ENCODE measurements at regions not wholly inside any gene's neighbourhood (a gene's known extent, or its start where the extent isn't known, plus 50 kb on each side); places are given as distances from the start of the nearest gene placed in this dataset.

DNA sequence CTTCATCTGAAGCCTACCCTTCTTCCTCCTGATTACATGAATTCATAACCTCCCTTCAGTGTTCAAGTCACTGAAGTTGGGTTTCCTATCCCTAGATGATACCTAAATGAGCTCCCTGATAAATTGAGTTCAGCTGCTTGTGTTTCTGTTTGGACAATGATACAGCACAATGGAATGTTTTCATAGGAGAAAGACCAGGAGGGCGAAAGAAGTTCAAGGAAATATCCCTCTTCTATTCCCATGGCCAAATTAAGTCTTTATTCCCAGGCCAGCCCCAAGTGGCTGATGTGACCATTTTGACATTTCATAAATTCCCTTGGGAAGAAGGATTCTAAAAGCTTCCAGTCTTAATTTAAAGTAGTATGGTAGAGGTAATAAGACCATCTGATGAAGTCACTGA lies 555.8 kb upstream of the CLINT1 start:
- Mint-ChIP-seq H3K9me3 (peaks cover 0 to 4% (median 0%) of the 10 kb centered on the region in 7 donors), H3K4me3 (no peak overlapping the region), H3K27ac (no peak overlapping the region), H3K27me3 (peaks cover 7% of the 10 kb centered on the region), H3K4me1 (no peaks in the 10 kb centered on the region), H3K36me3 (no peaks in the 10 kb centered on the region)
- Histone ChIP-seq H3K36me3 (ENCODE audit: control insufficient read depth, insufficient read depth, low read length) (no peaks in the 10 kb centered on the region), H3K27me3 (ENCODE audit: control insufficient read depth, insufficient read depth, low read length) (no peaks in the 10 kb centered on the region), H3K9me3 (ENCODE audit: control insufficient read depth in 2 of 2, low read length in 2 of 2) (no peaks in the 10 kb centered on the region), H3K4me3 (ENCODE audit: low read depth, low read length) (no peak overlapping the region), H3K4me1 (ENCODE audit: control insufficient read depth, insufficient read depth, low read length, poor library complexity, severe bottlenecking) (no peaks in the 10 kb centered on the region), H3K27ac (ENCODE audit: insufficient read depth, low read length, poor library complexity, severe bottlenecking) (no peak overlapping the region)
- ATAC-seq (ENCODE audit: low read depth in 2 of 2) (no peak), DNase-seq (no peak)

DNA sequence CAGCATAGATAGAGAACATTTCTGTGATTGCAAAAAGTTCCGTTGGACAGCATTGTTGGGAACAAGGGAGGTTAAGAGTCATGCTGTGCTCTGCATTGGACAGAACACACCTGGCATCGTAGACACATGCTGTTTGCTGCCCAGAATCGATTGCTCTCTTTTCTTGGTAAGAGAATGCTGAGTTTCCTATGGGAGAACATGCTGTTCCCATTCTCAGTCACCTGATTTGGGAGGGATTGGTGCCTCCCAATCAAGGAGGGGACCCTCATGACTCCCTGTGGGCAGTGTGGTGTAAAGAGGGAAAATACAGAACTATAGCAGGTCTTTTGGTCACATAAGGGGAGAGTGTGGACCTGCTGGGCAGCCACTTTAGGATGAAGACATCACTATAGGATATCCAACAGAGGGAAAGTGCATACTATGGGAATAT lies 555.4 kb upstream of the CLINT1 start:
- DNase-seq: no peak
- no peaks in the 10 kb centered on the region for H3K4me1 Mint-ChIP-seq
- Histone ChIP-seq H3K27me3 (ENCODE audit: control insufficient read depth, insufficient read depth, low read length) (no peaks in the 10 kb centered on the region), H3K27ac (ENCODE audit: insufficient read depth, low read length, poor library complexity, severe bottlenecking) (no peak overlapping the region), H3K9me3 (ENCODE audit: control insufficient read depth in 2 of 2, low read length in 2 of 2) (no peaks in the 10 kb centered on the region), H3K4me1 (ENCODE audit: control insufficient read depth, insufficient read depth, low read length, poor library complexity, severe bottlenecking) (no peaks in the 10 kb centered on the region), H3K36me3 (ENCODE audit: control insufficient read depth, insufficient read depth, low read length) (no peaks in the 10 kb centered on the region), H3K4me3 (ENCODE audit: low read depth, low read length) (no peak overlapping the region)
- H3K36me3 Mint-ChIP-seq: no peaks in the 10 kb centered on the region
- no peak overlapping the region for H3K4me3 Mint-ChIP-seq
- H3K9me3 Mint-ChIP-seq: peaks cover 0 to 4% (median 0%) of the 10 kb centered on the region in 7 donors
- no peak overlapping the region for H3K27ac Mint-ChIP-seq
- peaks cover 7% of the 10 kb centered on the region for H3K27me3 Mint-ChIP-seq
- no peak for ATAC-seq (ENCODE audit: low read depth in 2 of 2)

DNA sequence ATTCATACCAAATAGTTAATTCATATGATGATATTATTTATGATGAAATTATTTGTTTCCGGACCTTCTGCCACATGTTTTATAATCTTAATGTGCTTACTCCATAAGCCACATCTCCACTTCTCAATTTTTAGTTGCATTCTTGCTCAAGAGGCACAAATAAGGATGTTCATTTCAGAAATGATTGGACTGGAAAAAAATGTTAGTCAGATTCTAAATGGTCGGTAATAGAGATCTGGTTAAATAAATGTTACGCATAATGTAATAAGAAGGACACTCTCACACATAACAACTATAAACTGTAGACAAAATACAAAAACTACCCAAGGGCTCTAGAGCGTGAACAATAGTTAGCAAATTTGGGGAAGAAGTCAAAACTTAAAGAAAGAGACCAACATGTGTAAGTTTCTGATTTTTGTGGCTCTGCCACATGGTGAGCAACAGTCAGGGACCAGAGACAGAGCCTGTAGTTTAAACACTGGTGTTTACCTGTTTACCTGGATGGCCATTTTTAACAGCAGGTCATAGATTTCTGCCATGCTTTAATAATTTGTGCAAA lies 554.3 kb upstream of the CLINT1 start:
- DNase-seq (no peak), ATAC-seq (ENCODE audit: low read depth in 2 of 2) (no peak)
- Mint-ChIP-seq H3K4me3 (no peak overlapping the region), H3K27me3 (peaks cover 7% of the 10 kb centered on the region), H3K4me1 (no peaks in the 10 kb centered on the region), H3K36me3 (no peaks in the 10 kb centered on the region), H3K27ac (no peak overlapping the region), H3K9me3 (peaks cover 0 to 4% (median 0%) of the 10 kb centered on the region in 7 donors)
- H3K9me3 ChIP-seq (ENCODE audit: control insufficient read depth in 2 of 2, low read length in 2 of 2): no peaks in the 10 kb centered on the region
- H3K27me3 ChIP-seq (ENCODE audit: control insufficient read depth, insufficient read depth, low read length): no peaks in the 10 kb centered on the region
- H3K27ac ChIP-seq (ENCODE audit: insufficient read depth, low read length, poor library complexity, severe bottlenecking): no peak overlapping the region
- H3K4me1 ChIP-seq (ENCODE audit: control insufficient read depth, insufficient read depth, low read length, poor library complexity, severe bottlenecking): no peaks in the 10 kb centered on the region
- H3K4me3 ChIP-seq (ENCODE audit: low read depth, low read length): no peak overlapping the region
- no peaks in the 10 kb centered on the region for H3K36me3 ChIP-seq (ENCODE audit: control insufficient read depth, insufficient read depth, low read length)

DNA sequence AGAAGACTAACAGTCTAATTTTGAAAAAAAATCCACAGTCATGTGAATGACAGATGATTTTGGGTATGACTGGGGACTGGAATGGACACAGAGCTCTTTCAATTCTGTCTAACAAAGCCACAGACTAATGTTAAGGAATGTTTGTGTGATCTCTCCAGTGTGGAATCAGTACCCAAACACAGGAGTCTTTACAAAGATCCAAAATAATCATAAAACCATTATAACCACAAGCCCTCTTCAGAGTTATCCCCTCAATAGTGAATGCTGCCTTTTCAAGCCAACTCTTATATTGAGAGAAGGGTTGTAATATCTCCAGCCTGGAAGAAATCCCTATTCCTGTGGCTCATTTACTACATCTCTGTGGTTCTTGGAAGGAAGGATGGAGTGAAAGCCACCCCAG lies 552.0 kb upstream of the CLINT1 start:
- H3K27ac Mint-ChIP-seq: no peak overlapping the region
- Histone ChIP-seq H3K36me3 (ENCODE audit: control insufficient read depth, insufficient read depth, low read length) (no peaks in the 10 kb centered on the region), H3K4me1 (ENCODE audit: control insufficient read depth, insufficient read depth, low read length, poor library complexity, severe bottlenecking) (no peaks in the 10 kb centered on the region), H3K27ac (ENCODE audit: insufficient read depth, low read length, poor library complexity, severe bottlenecking) (no peak overlapping the region), H3K9me3 (ENCODE audit: control insufficient read depth in 2 of 2, low read length in 2 of 2) (no peaks in the 10 kb centered on the region), H3K4me3 (ENCODE audit: low read depth, low read length) (no peak overlapping the region), H3K27me3 (ENCODE audit: control insufficient read depth, insufficient read depth, low read length) (no peaks in the 10 kb centered on the region)
- DNase-seq (no peak), ATAC-seq (ENCODE audit: low read depth in 2 of 2) (no peak)
- peaks cover 7% of the 10 kb centered on the region for H3K27me3 Mint-ChIP-seq
- H3K4me3 Mint-ChIP-seq: no peak overlapping the region
- H3K9me3 Mint-ChIP-seq: peaks cover 0 to 4% (median 0%) of the 10 kb centered on the region in 7 donors
- H3K4me1 Mint-ChIP-seq: no peaks in the 10 kb centered on the region
- H3K36me3 Mint-ChIP-seq: no peaks in the 10 kb centered on the region

DNA sequence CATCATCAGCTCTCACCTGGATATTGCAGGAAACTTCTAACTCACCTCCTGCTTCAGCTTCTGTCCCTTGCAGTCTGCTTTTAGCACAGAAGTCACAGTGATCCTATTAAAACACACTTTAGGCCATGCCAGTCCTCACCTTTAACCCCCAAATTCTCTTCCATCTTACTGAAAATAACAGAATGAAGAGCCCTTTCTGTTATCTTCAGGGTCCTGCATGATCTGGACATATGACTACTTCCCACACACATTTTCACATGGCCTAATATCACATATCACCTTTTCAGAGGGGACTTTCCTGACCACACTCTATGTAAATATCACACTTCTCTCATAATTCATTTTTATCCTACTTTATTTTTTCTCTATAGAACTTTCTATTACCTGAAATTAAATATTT lies 550.6 kb upstream of the CLINT1 start:
- Mint-ChIP-seq H3K36me3 (no peaks in the 10 kb centered on the region), H3K9me3 (peaks cover 0 to 6% (median 0%) of the 10 kb centered on the region in 7 donors), H3K27me3 (peaks cover 7% of the 10 kb centered on the region), H3K27ac (no peak overlapping the region), H3K4me1 (no peaks in the 10 kb centered on the region), H3K4me3 (no peak overlapping the region)
- H3K27me3 ChIP-seq (ENCODE audit: control insufficient read depth, insufficient read depth, low read length): no peaks in the 10 kb centered on the region
- no peak for ATAC-seq (ENCODE audit: low read depth in 2 of 2)
- no peaks in the 10 kb centered on the region for H3K4me1 ChIP-seq (ENCODE audit: control insufficient read depth, insufficient read depth, low read length, poor library complexity, severe bottlenecking)
- H3K27ac ChIP-seq (ENCODE audit: insufficient read depth, low read length, poor library complexity, severe bottlenecking): no peak overlapping the region
- no peak overlapping the region for H3K4me3 ChIP-seq (ENCODE audit: low read depth, low read length)
- no peak for DNase-seq
- no peaks in the 10 kb centered on the region for H3K36me3 ChIP-seq (ENCODE audit: control insufficient read depth, insufficient read depth, low read length)
- no peaks in the 10 kb centered on the region for H3K9me3 ChIP-seq (ENCODE audit: control insufficient read depth in 2 of 2, low read length in 2 of 2)

DNA sequence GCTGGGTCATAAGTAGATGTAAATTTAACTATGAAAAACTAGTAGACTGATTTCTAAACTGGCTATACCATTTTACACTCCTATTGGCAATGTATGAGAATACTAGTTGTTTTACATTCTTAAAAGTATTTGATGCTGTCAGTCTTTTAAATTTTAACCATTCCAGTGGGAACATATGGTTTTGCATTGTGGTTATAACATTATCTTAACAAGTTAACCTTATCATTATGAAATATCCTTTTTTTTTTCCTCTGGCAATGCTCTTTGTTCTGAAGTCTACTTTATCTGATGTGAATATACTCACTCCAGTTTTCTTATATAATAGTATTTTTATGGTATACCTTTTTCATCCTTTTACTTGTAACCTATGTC lies 548.9 kb upstream of the CLINT1 start:
- H3K27me3 ChIP-seq (ENCODE audit: control insufficient read depth, insufficient read depth, low read length): no peaks in the 10 kb centered on the region
- no peaks in the 10 kb centered on the region for H3K36me3 ChIP-seq (ENCODE audit: control insufficient read depth, insufficient read depth, low read length)
- DNase-seq: no peak
- no peaks in the 10 kb centered on the region for H3K4me1 ChIP-seq (ENCODE audit: control insufficient read depth, insufficient read depth, low read length, poor library complexity, severe bottlenecking)
- no peak overlapping the region for H3K4me3 Mint-ChIP-seq
- no peaks in the 10 kb centered on the region for H3K36me3 Mint-ChIP-seq
- no peak for ATAC-seq (ENCODE audit: low read depth in 2 of 2)
- peaks cover 0 to 15% (median 3%) of the 10 kb centered on the region in 7 donors for H3K9me3 Mint-ChIP-seq
- no peaks in the 10 kb centered on the region for H3K4me1 Mint-ChIP-seq
- H3K9me3 ChIP-seq (ENCODE audit: control insufficient read depth in 2 of 2, low read length in 2 of 2): no peaks in the 10 kb centered on the region
- no peak overlapping the region for H3K27ac ChIP-seq (ENCODE audit: insufficient read depth, low read length, poor library complexity, severe bottlenecking)
- H3K4me3 ChIP-seq (ENCODE audit: low read depth, low read length): no peak overlapping the region
- H3K27ac Mint-ChIP-seq: no peak overlapping the region
- peaks cover 11% of the 10 kb centered on the region for H3K27me3 Mint-ChIP-seq

DNA sequence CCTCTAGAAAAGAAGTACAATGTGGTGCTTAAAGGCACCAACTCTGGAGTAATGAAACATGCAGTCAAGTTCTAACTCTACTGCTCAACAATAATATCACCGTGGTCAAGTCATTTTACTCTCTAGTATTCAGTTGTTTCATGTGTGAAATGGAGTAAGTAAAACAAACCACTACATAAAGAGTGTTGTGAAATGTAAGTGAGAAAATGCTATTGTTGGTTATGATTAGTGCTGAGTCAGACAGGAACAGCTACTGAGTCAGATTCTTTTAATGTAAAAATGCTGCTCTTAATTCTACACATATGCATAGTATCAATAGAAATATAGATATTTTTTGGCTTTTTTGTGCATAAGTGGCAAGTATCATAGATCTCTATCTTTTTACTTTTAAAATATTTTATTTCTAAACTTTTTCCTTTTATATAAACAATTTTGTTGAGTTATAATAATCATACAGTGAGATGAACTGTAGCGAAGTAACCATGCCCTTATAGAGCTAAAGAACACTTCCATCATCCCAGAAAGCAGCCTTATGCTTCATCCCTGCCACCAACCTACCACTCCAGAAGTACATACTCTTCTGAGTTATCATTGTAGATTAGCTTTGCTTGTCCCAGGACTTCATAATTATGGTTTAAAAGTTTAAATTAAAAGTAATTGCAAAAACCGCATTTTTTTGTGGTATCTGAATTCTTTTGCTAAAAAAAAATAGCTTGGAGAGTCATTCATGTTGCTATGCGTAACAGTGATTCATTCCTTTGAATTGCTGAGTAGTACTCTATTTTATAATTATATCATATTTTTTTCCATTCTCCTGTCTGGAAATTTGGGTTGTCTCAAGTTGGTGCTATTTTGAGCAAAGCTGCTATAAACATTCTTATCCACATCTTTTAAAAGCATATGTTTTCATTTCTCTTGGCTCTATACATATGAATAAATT lies 548.2 kb upstream of the CLINT1 start:
- Histone ChIP-seq H3K4me3 (ENCODE audit: low read depth, low read length) (no peak overlapping the region), H3K36me3 (ENCODE audit: control insufficient read depth, insufficient read depth, low read length) (no peaks in the 10 kb centered on the region), H3K9me3 (ENCODE audit: control insufficient read depth in 2 of 2, low read length in 2 of 2) (no peaks in the 10 kb centered on the region), H3K4me1 (ENCODE audit: control insufficient read depth, insufficient read depth, low read length, poor library complexity, severe bottlenecking) (no peaks in the 10 kb centered on the region), H3K27me3 (ENCODE audit: control insufficient read depth, insufficient read depth, low read length) (no peaks in the 10 kb centered on the region), H3K27ac (ENCODE audit: insufficient read depth, low read length, poor library complexity, severe bottlenecking) (no peak overlapping the region)
- H3K4me1 Mint-ChIP-seq: no peaks in the 10 kb centered on the region
- H3K36me3 Mint-ChIP-seq: no peaks in the 10 kb centered on the region
- no peak overlapping the region for H3K4me3 Mint-ChIP-seq
- H3K9me3 Mint-ChIP-seq: peaks cover 0 to 19% (median 3%) of the 10 kb centered on the region in 7 donors
- H3K27ac Mint-ChIP-seq: no peak overlapping the region
- DNase-seq: no peak
- no peak for ATAC-seq (ENCODE audit: low read depth in 2 of 2)
- peaks cover 11% of the 10 kb centered on the region for H3K27me3 Mint-ChIP-seq

All from CD4-positive, CD25-positive, alpha-beta regulatory T cell (primary cell).